Neural cell (in vitro differentiated cells): ENCODE measurements at regions not wholly inside any gene's neighbourhood (a gene's known extent, or its start where the extent isn't known, plus 50 kb on each side); places are given as distances from the start of the nearest gene placed in this dataset.

Experiments
- H2AFZ ChIP-seq: fragments of 200-600, 300-800 bp; sonication (generic), shearing (Covaris generic); 2 replicates; pipeline ENCODE4 v1.6.0; 2014; ENCODE audit warnings: low read depth, mild to moderate bottlenecking, antibody characterized with exemption, low read length, moderate library complexity
- H3F3A ChIP-seq: fragments of 200-600 bp; shearing (Covaris generic); 2 replicates; pipeline ENCODE4 v1.6.1; 2016; ENCODE audit warnings: mild to moderate bottlenecking, moderate library complexity, mixed read lengths, antibody characterized with exemption, low read length; ENCODE audit not compliant: insufficient read depth, poor library complexity, severe bottlenecking
- H3K27ac ChIP-seq: fragments of 200-600, 300-800 bp; sonication (generic), shearing (Covaris generic); 2 replicates; pipeline ENCODE4 v1.5.1; 2014; ENCODE audit warnings: mild to moderate bottlenecking, low read length, moderate library complexity
- H3K27me3 ChIP-seq: fragments of 300-800, 200-600 bp; sonication (generic), shearing (Covaris generic); 2 replicates; pipeline ENCODE4 v1.6.0; 2014; ENCODE audit warnings: mild to moderate bottlenecking, low read depth, low read length, moderate library complexity; ENCODE audit not compliant: insufficient read depth
- H3K36me3 ChIP-seq: fragments of 300-800, 200-600 bp; sonication (generic), shearing (Covaris generic); 2 replicates; pipeline ENCODE4 v1.5.1; 2014; ENCODE audit warnings: mild to moderate bottlenecking, antibody characterized with exemption, low read length, moderate library complexity; ENCODE audit not compliant: insufficient read depth
- H3K4me2 ChIP-seq: fragments of 300-800, 200-600 bp; sonication (generic), shearing (Covaris generic); 2 replicates; pipeline ENCODE4 v1.6.0; 2014; ENCODE audit warnings: mild to moderate bottlenecking, low read length
- H3K4me3 ChIP-seq: fragments of 300-800, 200-600 bp; sonication (generic), shearing (Covaris generic); 2 replicates; pipeline ENCODE4 v1.5.1; 2014; ENCODE audit warnings: mild to moderate bottlenecking, low read length, moderate library complexity
- H3K79me2 ChIP-seq: fragments of 200-600 bp; shearing (Covaris generic); replicated peaks from 2 replicates; pipeline ENCODE4 v1.6.0; 2014; ENCODE audit warnings: mild to moderate bottlenecking, low read length, moderate library complexity; ENCODE audit not compliant: insufficient read depth
- H3K9ac ChIP-seq: fragments of 300-800, 200-600 bp; sonication (generic), shearing (Covaris generic); 2 replicates; pipeline ENCODE4 v1.6.1; 2016; ENCODE audit warnings: mild to moderate bottlenecking, low read length, mixed read lengths
- H3K9me2 ChIP-seq: fragments of 200-600 bp; shearing (Covaris generic); 2 replicates; pipeline ENCODE4 v1.6.1; 2016; ENCODE audit warnings: mild to moderate bottlenecking, low read length, mixed read lengths; ENCODE audit not compliant: insufficient read depth
- H3K9me3 ChIP-seq: fragments of 200-600, 300-800 bp; sonication (generic), shearing (Covaris generic); 2 replicates; pipeline ENCODE4 v1.6.1; 2016; ENCODE audit warnings: mild to moderate bottlenecking, mixed run types, low read length, moderate library complexity, mixed read lengths
- H4K20me1 ChIP-seq: fragments of 200-600 bp; shearing (Covaris generic); 2 replicates; pipeline ENCODE4 v1.6.1; 2016; ENCODE audit warnings: mild to moderate bottlenecking, mixed run types; ENCODE audit not compliant: insufficient read depth
- CTCF ChIP-seq: fragments of 450-650 bp; IDR thresholded peaks from 2 replicates; pipeline ENCODE4 v1.5.1; 2014; ENCODE audit warnings: antibody characterized with exemption, mild to moderate bottlenecking, moderate library complexity; ENCODE audit not compliant: poor library complexity, severe bottlenecking
- EP300 ChIP-seq: fragments of 450-650 bp; conservative IDR thresholded peaks from 2 replicates; pipeline ENCODE4 v1.6.1; 2014; ENCODE audit warnings: antibody characterized with exemption, mild to moderate bottlenecking, moderate library complexity; ENCODE audit not compliant: poor library complexity, severe bottlenecking
- EZH2 ChIP-seq: fragments of 200-600, 300-800 bp; shearing (Covaris generic), sonication (generic); IDR thresholded peaks from 2 replicates; pipeline ENCODE4 v1.6.1; 2014; ENCODE audit warnings: antibody characterized with exemption, low read length, borderline replicate concordance, mild to moderate bottlenecking; ENCODE audit not compliant: insufficient read depth, poor library complexity, severe bottlenecking
- MXI1 ChIP-seq: fragments of 450-650 bp; conservative IDR thresholded peaks from 2 replicates; pipeline ENCODE4 v1.6.1; 2014; ENCODE audit warnings: antibody characterized with exemption, mild to moderate bottlenecking; ENCODE audit not compliant: poor library complexity, severe bottlenecking
- POLR2AphosphoS5 ChIP-seq: IDR thresholded peaks from 2 replicates; pipeline ENCODE4 v1.6.1; 2012
- RAD21 ChIP-seq: fragments of 450-650 bp; conservative IDR thresholded peaks from 2 replicates; pipeline ENCODE4 v1.6.1; 2014; ENCODE audit warnings: antibody characterized with exemption, mild to moderate bottlenecking, moderate library complexity
- SMC3 ChIP-seq: fragments of 450-650 bp; conservative IDR thresholded peaks from 2 replicates; pipeline ENCODE4 v1.6.1; 2014; ENCODE audit warnings: antibody characterized with exemption, mild to moderate bottlenecking, moderate library complexity; ENCODE audit not compliant: poor library complexity
- TAF1 ChIP-seq: IDR thresholded peaks from 2 replicates; pipeline ENCODE4 v1.6.1; 2012; ENCODE audit warnings: low read depth
- TF ChIP-seq, protein P1 (sequence below): IDR thresholded peaks from 2 replicates; pipeline ENCODE4 v1.6.1; 2012; ENCODE audit warnings: borderline replicate concordance

DNA sequence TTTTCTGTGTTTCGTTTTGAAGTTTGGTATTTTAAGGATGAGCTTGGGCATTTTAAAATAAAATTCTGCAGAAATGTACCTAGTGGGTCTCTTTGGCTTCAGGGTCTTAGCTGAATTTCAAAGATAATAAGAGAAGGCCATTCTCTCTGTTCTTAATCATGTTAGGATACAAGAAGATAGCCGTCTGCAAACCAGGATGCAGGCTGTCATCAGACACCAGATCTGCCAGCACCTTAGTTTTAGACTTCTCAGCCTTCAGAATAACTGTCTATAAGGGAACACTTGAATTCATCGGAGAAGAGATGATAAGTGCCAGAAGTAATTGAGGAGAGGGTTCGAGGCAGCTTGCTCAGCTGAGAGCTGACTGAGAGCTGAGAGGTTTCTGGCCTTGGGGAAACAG is 202.1 kb downstream of the REEP3 start:
- Histone ChIP-seq H3K4me3 (no peak overlapping the region), H3K36me3 (no peaks in the 10 kb centered on the region), H3K27ac (no peak overlapping the region), H3K9me3 (no peaks in the 10 kb centered on the region), H4K20me1 (no peaks in the 10 kb centered on the region), H3K27me3 (no peaks in the 10 kb centered on the region), H3K9ac (no peak overlapping the region), H3K79me2 (no peaks in the 10 kb centered on the region), H2AFZ (no peak overlapping the region), H3K4me2 (no peak overlapping the region), H3K9me2 (no peaks in the 10 kb centered on the region), H3F3A (no peaks in the 10 kb centered on the region)
- TF ChIP-seq TAF1 (no peak), MXI1 (no peak), RAD21 (no peak), EP300 (no peak), POLR2AphosphoS5 (no peak), SMC3 (no peak), EZH2 (no peak), CTCF (no peak)
- TF ChIP-seq, protein P1, sequence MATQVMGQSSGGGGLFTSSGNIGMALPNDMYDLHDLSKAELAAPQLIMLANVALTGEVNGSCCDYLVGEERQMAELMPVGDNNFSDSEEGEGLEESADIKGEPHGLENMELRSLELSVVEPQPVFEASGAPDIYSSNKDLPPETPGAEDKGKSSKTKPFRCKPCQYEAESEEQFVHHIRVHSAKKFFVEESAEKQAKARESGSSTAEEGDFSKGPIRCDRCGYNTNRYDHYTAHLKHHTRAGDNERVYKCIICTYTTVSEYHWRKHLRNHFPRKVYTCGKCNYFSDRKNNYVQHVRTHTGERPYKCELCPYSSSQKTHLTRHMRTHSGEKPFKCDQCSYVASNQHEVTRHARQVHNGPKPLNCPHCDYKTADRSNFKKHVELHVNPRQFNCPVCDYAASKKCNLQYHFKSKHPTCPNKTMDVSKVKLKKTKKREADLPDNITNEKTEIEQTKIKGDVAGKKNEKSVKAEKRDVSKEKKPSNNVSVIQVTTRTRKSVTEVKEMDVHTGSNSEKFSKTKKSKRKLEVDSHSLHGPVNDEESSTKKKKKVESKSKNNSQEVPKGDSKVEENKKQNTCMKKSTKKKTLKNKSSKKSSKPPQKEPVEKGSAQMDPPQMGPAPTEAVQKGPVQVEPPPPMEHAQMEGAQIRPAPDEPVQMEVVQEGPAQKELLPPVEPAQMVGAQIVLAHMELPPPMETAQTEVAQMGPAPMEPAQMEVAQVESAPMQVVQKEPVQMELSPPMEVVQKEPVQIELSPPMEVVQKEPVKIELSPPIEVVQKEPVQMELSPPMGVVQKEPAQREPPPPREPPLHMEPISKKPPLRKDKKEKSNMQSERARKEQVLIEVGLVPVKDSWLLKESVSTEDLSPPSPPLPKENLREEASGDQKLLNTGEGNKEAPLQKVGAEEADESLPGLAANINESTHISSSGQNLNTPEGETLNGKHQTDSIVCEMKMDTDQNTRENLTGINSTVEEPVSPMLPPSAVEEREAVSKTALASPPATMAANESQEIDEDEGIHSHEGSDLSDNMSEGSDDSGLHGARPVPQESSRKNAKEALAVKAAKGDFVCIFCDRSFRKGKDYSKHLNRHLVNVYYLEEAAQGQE: no peak

DNA sequence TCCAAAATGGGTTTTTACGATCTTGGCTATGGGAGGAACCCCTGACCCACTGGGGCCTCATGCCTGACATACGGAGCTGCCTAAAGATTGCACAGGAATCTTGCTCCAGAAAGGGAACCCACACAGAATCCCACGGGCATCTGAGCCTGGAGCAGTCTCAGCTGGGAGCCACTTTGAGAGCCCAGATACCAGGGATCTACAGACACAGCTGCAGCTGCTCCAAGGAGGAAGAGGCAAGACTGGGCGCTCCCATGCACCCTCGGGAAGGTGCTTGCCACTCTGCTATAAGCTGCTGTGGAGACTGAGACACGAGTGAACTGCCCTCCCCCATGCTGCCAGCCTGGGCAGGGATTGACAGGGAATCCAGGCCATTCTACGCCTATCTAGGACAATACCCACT is 202.5 kb downstream of the REEP3 start:
- no peaks in the 10 kb centered on the region for H3K36me3 ChIP-seq

More for the DNA sequence above, 202.5 kb downstream of the REEP3 start:
- no peaks in the 10 kb centered on the region for H3K9me2 ChIP-seq
- H3F3A ChIP-seq: no peaks in the 10 kb centered on the region
- H3K27ac ChIP-seq: no peak overlapping the region
- no peak overlapping the region for H3K4me3 ChIP-seq
- no peak overlapping the region for H3K9ac ChIP-seq
- no peaks in the 10 kb centered on the region for H3K27me3 ChIP-seq
- H3K9me3 ChIP-seq: no peaks in the 10 kb centered on the region
- no peak overlapping the region for H3K4me2 ChIP-seq
- H2AFZ ChIP-seq: no peak overlapping the region
- no peaks in the 10 kb centered on the region for H3K79me2 ChIP-seq
- TF ChIP-seq POLR2AphosphoS5 (no peak), SMC3 (no peak), EZH2 (no peak), EP300 (no peak), TAF1 (no peak), CTCF (no peak), RAD21 (no peak)
- H4K20me1 ChIP-seq: no peaks in the 10 kb centered on the region
